Endothelial cell of umbilical vein (primary cell): ENCODE measurements at regions not wholly inside any gene's neighbourhood (a gene's known extent, or its start where the extent isn't known, plus 50 kb on each side); places are given as distances from the start of the nearest gene placed in this dataset.

Experiments
- BruUV-seq: library from RNA; stranded (reverse); fragments of 400-500 nt; replicated peaks from 2 replicates; lab custom pipeline; 2021; lab: Mats Ljungman, UMichigan
- CTCF ChIA-PET: fragments of 300-600, 350-600 bp; sonication (Branson Sonifier 250); formaldehyde crosslinking; loops from one replicate; lab custom pipeline; 2021; ENCODE audit warnings: antibody characterized with exemption, inconsistent platforms; lab: Charles Lee
- POLR2A ChIA-PET: fragments of 300-600, 350-600 bp; sonication (Branson Sonifier 250); formaldehyde crosslinking; loops from one replicate; lab custom pipeline; 2021; ENCODE audit warnings: antibody characterized with exemption, inconsistent platforms; lab: Charles Lee
- DNase-seq: peaks from one replicate; pipeline ENCODE4 v3.0.0-alpha.2; 2011; ENCODE audit warnings: low read depth, low spot score
- FAIRE-seq: peaks from 2 replicates; lab custom pipeline; 2011; peaks lifted over from hg19 to GRCh38; lab: Jason Lieb, UNC
- H2AFZ ChIP-seq: 2 replicates; pipeline ENCODE4 v1.6.0; 2012; ENCODE audit warnings: low read depth, low read length, control low read depth, inconsistent platforms
- H3K27ac ChIP-seq: 2 replicates; pipeline ENCODE4 v1.5.1; 2011; ENCODE audit warnings: low read depth, mild to moderate bottlenecking, control low read depth, low read length, moderate library complexity; ENCODE audit not compliant: insufficient read depth
- H3K27me3 ChIP-seq, 2 experiments: 2 replicates each; pipeline versions ENCODE4 v1.6.0 to v1.6.1; 2011; ENCODE audit warnings: low read length in 2 of 2, mixed read lengths in 1 of 2; ENCODE audit not compliant: control insufficient read depth in 2 of 2, insufficient read depth in 2 of 2
- H3K36me3 ChIP-seq, 2 experiments: 2 replicates in 1 of 2; 3 replicates in 1 of 2; pipeline ENCODE4 v1.5.1; 2011; ENCODE audit warnings: low read length in 2 of 2, mild to moderate bottlenecking in 1 of 2, moderate library complexity in 1 of 2; ENCODE audit not compliant: control insufficient read depth in 2 of 2, insufficient read depth in 2 of 2; ENCODE audit errors: extremely low read depth in 1 of 2
- H3K4me1 ChIP-seq: 3 replicates; pipeline ENCODE4 v1.5.1; 2011; ENCODE audit warnings: mild to moderate bottlenecking, low read length; ENCODE audit not compliant: control insufficient read depth, insufficient read depth; ENCODE audit errors: extremely low read depth
- H3K4me2 ChIP-seq: 2 replicates; pipeline ENCODE4 v1.6.1; 2011; ENCODE audit warnings: low read length, control low read depth, mixed read lengths; ENCODE audit not compliant: insufficient read depth
- H3K4me3 ChIP-seq, 3 experiments: fragments of 200-600 bp in 1 of 3; sonication (generic), shearing (Covaris generic) in 1 of 3; replicated peaks in 1 of 3; 2 replicates each; pipeline ENCODE4 v1.5.1; 2011 to 2016; ENCODE audit warnings: control low read depth in 3 of 3, low read length in 3 of 3, mild to moderate bottlenecking in 2 of 3, inconsistent platforms in 1 of 3, low read depth in 1 of 3, moderate library complexity in 1 of 3; ENCODE audit not compliant: insufficient read depth in 1 of 3
- H3K79me2 ChIP-seq: 2 replicates; pipeline ENCODE4 v1.6.0; 2012; ENCODE audit warnings: low read length, inconsistent platforms; ENCODE audit not compliant: control insufficient read depth, insufficient read depth
- H3K9ac ChIP-seq: replicated peaks from 2 replicates; pipeline ENCODE3; 2011; ENCODE audit warnings: low read length, control low read depth; ENCODE audit not compliant: insufficient read depth; ENCODE audit errors: extremely low read depth
- H3K9me1 ChIP-seq: replicated peaks from 3 replicates; pipeline ENCODE4 v1.6.0; 2011; ENCODE audit warnings: mild to moderate bottlenecking, low read length; ENCODE audit not compliant: control insufficient read depth, insufficient read depth; ENCODE audit errors: extremely low read depth
- H3K9me3 ChIP-seq: replicated peaks from 2 replicates; pipeline ENCODE4 v1.5.1; 2012; ENCODE audit warnings: low read length, inconsistent platforms; ENCODE audit not compliant: control insufficient read depth, insufficient read depth
- H4K20me1 ChIP-seq: replicated peaks from 2 replicates; pipeline ENCODE3; 2011; ENCODE audit warnings: mild to moderate bottlenecking, low read length; ENCODE audit not compliant: control insufficient read depth, insufficient read depth; ENCODE audit errors: extremely low read depth
- CTCF ChIP-seq, 2 donors: IDR thresholded peaks; 1 replicate in 1 of 2; 2 replicates in 1 of 2; pipeline ENCODE4 v1.5.1; 2011; ENCODE audit warnings: low read length in 2 of 2, mild to moderate bottlenecking in 2 of 2, moderate library complexity in 2 of 2, control low read depth in 1 of 2, inconsistent platforms in 1 of 2, low read depth in 1 of 2; ENCODE audit not compliant: insufficient read depth in 1 of 2; ENCODE audit errors: extremely low read depth in 1 of 2
- FOS ChIP-seq: IDR thresholded peaks from 2 replicates; pipeline ENCODE4 v1.6.1; 2011; ENCODE audit warnings: mild to moderate bottlenecking, low read length, moderate library complexity, borderline replicate concordance; ENCODE audit not compliant: insufficient read depth
- GATA2 ChIP-seq: IDR thresholded peaks from 2 replicates; pipeline ENCODE4 v1.7.0; 2011; ENCODE audit warnings: low read depth, mild to moderate bottlenecking, moderate library complexity, mixed read lengths, low read length; ENCODE audit not compliant: insufficient read length, insufficient read depth
- JUN ChIP-seq: IDR thresholded peaks from 2 replicates; pipeline ENCODE4 v1.6.1; 2011; ENCODE audit warnings: borderline replicate concordance, low read depth; ENCODE audit not compliant: insufficient read length, insufficient read depth
- MAX ChIP-seq: IDR thresholded peaks from 2 replicates; pipeline ENCODE4 v1.6.1; 2011; ENCODE audit not compliant: insufficient read depth, insufficient read length
- MYC ChIP-seq: IDR thresholded peaks from one replicate; pipeline ENCODE4 v1.6.1; 2011; ENCODE audit warnings: mild to moderate bottlenecking, low read depth, low read length
- POLR2AphosphoS5 ChIP-seq: IDR thresholded peaks from 2 replicates; pipeline ENCODE4 v1.6.1; 2012; ENCODE audit warnings: low read depth, mild to moderate bottlenecking, control low read depth, low read length, moderate library complexity; ENCODE audit not compliant: insufficient read depth
- dilution Hi-C: fragments of 300-500 bp; cut with MboI; formaldehyde crosslinking; loops from one replicate; pipeline ENCODE4 v1.15.0; 2019; ENCODE audit warnings: low sequenced_read_pairs; ENCODE audit not compliant: extremely low pct_ligation_motif_present
- intact Hi-C: fragments of 100-400 bp; cut with micrococcal nuclease; formaldehyde crosslinking; loops from one replicate; pipeline ENCODE4 v1.10.0; 2022

GRCh38 chr1:30345491-30346130, 377.8 kb downstream of the MATN1 start:
- Histone ChIP-seq H4K20me1 (no peaks in the 10 kb centered on the region), H2AFZ (no peak overlapping the region), H3K27me3 (no peaks in the 10 kb centered on the region), H3K4me2 (no peak overlapping the region), H3K79me2 (no peaks in the 10 kb centered on the region), H3K9me1 (no peaks in the 10 kb centered on the region), H3K36me3 (no peaks in the 10 kb centered on the region), H3K27ac (no peak overlapping the region), H3K4me3 (no peak overlapping the region), H3K9ac (no peak overlapping the region), H3K9me3 (no peaks in the 10 kb centered on the region), H3K4me1 (no peaks in the 10 kb centered on the region)
- no peak for TF ChIP-seq CTCF (IDR thresholded peaks at IDR 0.05; ENCODE audit: extremely low read depth in 1 of 2, insufficient read depth in 1 of 2, low read depth in 1 of 2, low read length in 2 of 2)
- TF ChIP-seq MYC = no peak
- no peak for TF ChIP-seq GATA2
- no peak for TF ChIP-seq FOS
- TF ChIP-seq MAX = no peak
- TF ChIP-seq POLR2AphosphoS5 = no peak
- no peak for TF ChIP-seq JUN
- dilution Hi-C loops (no loop called here), intact Hi-C loops (no loop called here)
- POLR2A ChIA-PET = no interaction called here
- DNase-seq (no peak), FAIRE-seq (no peak)
- CTCF ChIA-PET = no interaction called here
- BruUV-seq = no TSS peak
